Transverse colon (tissue), 4 donors: ENCODE measurements at regions not wholly inside any gene's neighbourhood (a gene's known extent, or its start where the extent isn't known, plus 50 kb on each side); places are given as distances from the start of the nearest gene placed in this dataset.

ENCODE experiments used
- DNase-seq: peaks from one replicate; pipeline ENCODE4 v3.0.0-alpha.2; 2019
- H3K27ac ChIP-seq, 4 donors: fragments of 200-600 bp; sonication (generic); 2 replicates each; pipeline ENCODE4 v1.5.1; 2016 to 2018; ENCODE audit warnings: inconsistent platforms in 4 of 4
- H3K27me3 ChIP-seq: fragments of 200-600 bp; sonication (generic); 2 replicates; pipeline ENCODE4 v1.5.1; 2017; ENCODE audit warnings: inconsistent platforms
- H3K36me3 ChIP-seq, 4 donors: fragments of 200-600 bp; sonication (generic); 2 replicates each; pipeline ENCODE4 v1.5.1; 2017 to 2019; ENCODE audit warnings: inconsistent platforms in 4 of 4
- H3K4me1 ChIP-seq, 4 donors: fragments of 200-600 bp; sonication (generic); 2 replicates each; pipeline ENCODE4 v1.5.1; 2017 to 2020; ENCODE audit warnings: inconsistent platforms in 4 of 4
- H3K4me3 ChIP-seq, 4 donors: fragments of 200-600 bp; sonication (generic); 1 replicate in 1 of 4; 2 replicates in 3 of 4; pipeline versions ENCODE4 v1.5.1 to v1.6.1; 2017 to 2019; ENCODE audit warnings: inconsistent platforms in 4 of 4
- H3K9me3 ChIP-seq, 2 donors: fragments of 200-600 bp; sonication (generic); 2 replicates each; pipeline ENCODE4 v1.5.1; 2017 to 2019; ENCODE audit warnings: inconsistent platforms in 2 of 2
- CTCF ChIP-seq, 5 experiments: fragments of 200-600 bp in 3 of 5; fragments of 450-650 bp in 2 of 5; sonication (generic) in 3 of 5; IDR thresholded peaks; 1 replicate in 2 of 5; 2 replicates in 3 of 5; pipeline ENCODE4 v1.5.1; 2016 to 2017; ENCODE audit warnings: antibody characterized with exemption in 5 of 5, inconsistent platforms in 3 of 5, mild to moderate bottlenecking in 2 of 5, moderate library complexity in 1 of 5
- EP300 ChIP-seq: sonication (generic); formaldehyde crosslinking; IDR thresholded peaks from one replicate; pipeline ENCODE4 v1.6.1; 2017; ENCODE audit warnings: antibody characterized with exemption, low read depth
- POLR2A ChIP-seq: fragments of 450-650 bp; IDR thresholded peaks from one replicate; pipeline ENCODE4 v1.6.1; 2016; ENCODE audit warnings: antibody characterized with exemption, mild to moderate bottlenecking, moderate library complexity
- POLR2AphosphoS5 ChIP-seq, 3 donors: sonication (generic); formaldehyde crosslinking; IDR thresholded peaks; one replicate each; pipeline ENCODE4 v1.6.1; 2016; ENCODE audit warnings: antibody characterized with exemption in 3 of 3
- WGBS, 2 donors: methylation state at CpG; one replicate each; pipeline ENCODE4 v1.1.5; 2018; ENCODE audit warnings: low coverage in 1 of 2; 5-methylcytosine and 5-hydroxymethylcytosine counted together
- in situ Hi-C, 4 donors: fragments of 200-750 bp; cut with MboI; loops; one replicate each; pipeline versions ENCODE4 v1.15.0 to v1.15.1; 2017; ENCODE audit warnings: low sequenced_read_pairs in 3 of 4, low pct_ligation_motif_present in 1 of 4, low pct_unique_long_range_greater_than_20kb in 1 of 4
- intact Hi-C: fragments of 100-400 bp; cut with DNase I; formaldehyde crosslinking; loops from one replicate; pipeline ENCODE4 v1.15.1; 2023; ENCODE audit warnings: low total_unique reads

DNA sequence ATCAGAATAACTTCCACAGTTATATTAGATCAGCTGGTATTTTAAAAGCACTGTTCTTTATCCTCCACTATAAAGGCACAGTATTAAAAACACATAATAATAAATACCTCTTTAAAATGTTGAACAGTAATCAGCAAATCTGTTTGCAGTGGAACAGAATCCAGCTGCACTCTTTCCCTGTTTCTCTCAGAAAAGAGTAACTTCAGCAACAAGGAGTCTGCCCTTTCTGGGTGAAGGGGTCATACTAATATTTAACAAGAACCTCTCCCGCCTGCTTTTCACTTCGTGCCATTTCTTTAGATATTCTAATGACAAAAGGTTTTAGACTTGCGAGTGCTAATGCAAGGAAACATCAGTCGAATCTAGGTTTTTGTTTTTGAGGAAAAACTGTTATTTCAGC lies 194.2 kb upstream of the FMN2 start:
- TF ChIP-seq EP300: no peak
- TF ChIP-seq CTCF (IDR thresholded peaks at IDR 0.05): no peak
- no peak for TF ChIP-seq POLR2AphosphoS5 (IDR thresholded peaks at IDR 0.05)
- TF ChIP-seq POLR2A: no peak
- H3K27me3 ChIP-seq: no peaks in the 10 kb centered on the region
- no peak for DNase-seq
- H3K4me1 ChIP-seq: peaks cover 0 to 15% (median 10%) of the 10 kb centered on the region in 4 donors
- in situ Hi-C loops (loop anchor here in 1 of 4 donors (10.0 kb wide), 1 partner anchor 493 kb away; no protein-coding TSS in a partner anchor), intact Hi-C loops (no loop called here)
- H3K36me3 ChIP-seq: no peaks in the 10 kb centered on the region
- peak overlapping the region in 1 of 4 donors; percentile 23 for H3K4me3 ChIP-seq
- H3K9me3 ChIP-seq: no peaks in the 10 kb centered on the region
- peak overlapping the region in 1 of 4 donors; percentile 31 for H3K27ac ChIP-seq
- WGBS, 2 donors: 48 to 51% methylated on average over 3 to 4 of the region's 4 CpGs

- H3K36me3 ChIP-seq: no peaks in the 10 kb centered on the region
- no peak for TF ChIP-seq POLR2AphosphoS5 (IDR thresholded peaks at IDR 0.05)
- TF ChIP-seq CTCF (IDR thresholded peaks at IDR 0.05): peak; percentile 94 to 96 (median 95)
- H3K4me3 ChIP-seq: peak overlapping the region in 1 of 4 donors; percentile 23
- in situ Hi-C loops: loop anchor here in 1 of 4 donors (10.0 kb wide), 1 partner anchor 493 kb away; no protein-coding TSS in a partner anchor
- peak; percentile 78 for DNase-seq
- WGBS, 2 donors: 23 to 36% methylated on average over 7 to 15 of the region's 15 CpGs
- no peaks in the 10 kb centered on the region for H3K9me3 ChIP-seq
- no peaks in the 10 kb centered on the region for H3K27me3 ChIP-seq
- H3K4me1 ChIP-seq: peaks cover 0 to 10% (median 4%) of the 10 kb centered on the region in 4 donors
- intact Hi-C loops: no loop called here
- H3K27ac ChIP-seq: peak overlapping the region in 1 of 4 donors; percentile 31
Measured at GRCh38 chr1:239898062-239898730, 193.5 kb upstream of the FMN2 start.

GRCh38 chr1:239899747-239900146 lies 191.9 kb upstream of the FMN2 start:
- Histone ChIP-seq H3K9me3 (no peaks in the 10 kb centered on the region), H3K27ac (no peak overlapping the region), H3K27me3 (no peaks in the 10 kb centered on the region), H3K4me1 (peaks cover 0 to 10% (median 3%) of the 10 kb centered on the region in 4 donors), H3K4me3 (no peak overlapping the region), H3K36me3 (no peaks in the 10 kb centered on the region)
- intact Hi-C loops (no loop called here), in situ Hi-C loops (loop anchor here (5.0 to 25.0 kb wide), 3 partner anchors 492 to 512 kb away; partner anchors contain the start of gene CHRM3 (in 1 of the 4))
- TF ChIP-seq EP300 (no peak), POLR2A (no peak), POLR2AphosphoS5 (IDR thresholded peaks at IDR 0.05) (no peak), CTCF (IDR thresholded peaks at IDR 0.05) (no peak)
- 88 to 90% methylated on average over 3 of the region's 3 CpGs for WGBS, 2 donors
- no peak for DNase-seq

- intact Hi-C loops: no loop called here
- WGBS, 2 donors: 80 to 82% methylated on average over 2 to 5 of the region's 5 CpGs
- Histone ChIP-seq H3K27me3 (no peaks in the 10 kb centered on the region), H3K9me3 (no peaks in the 10 kb centered on the region), H3K27ac (no peak overlapping the region), H3K4me1 (no peaks in the 10 kb centered on the region), H3K4me3 (no peak overlapping the region), H3K36me3 (no peaks in the 10 kb centered on the region)
- DNase-seq: no peak
- no peak for TF ChIP-seq POLR2AphosphoS5 (IDR thresholded peaks at IDR 0.05)
- no peak for TF ChIP-seq CTCF (IDR thresholded peaks at IDR 0.05)
- no peak for TF ChIP-seq POLR2A
- no peak for TF ChIP-seq EP300
- in situ Hi-C loops: loop anchor here in 2 of 4 donors (10.0 to 25.0 kb wide), 2 partner anchors 502 to 519 kb away; partner anchors contain the start of gene CHRM3 (in 1 of the 2)
Measured at GRCh38 chr1:239906394-239906793, 185.3 kb upstream of the FMN2 start.
